CD4-positive, alpha-beta T cell treated with Interleukin-15 for 4 hours (primary cell): ENCODE measurements at regions not wholly inside any gene's neighbourhood (a gene's known extent, or its start where the extent isn't known, plus 50 kb on each side); places are given as distances from the start of the nearest gene placed in this dataset.

ENCODE experiments used
- DNase-seq: peaks from one replicate; pipeline ENCODE4 v3.0.0-alpha.2; 2020; ENCODE audit warnings: low spot score

GRCh38 chr4:71243091-71243833, 95.6 kb upstream of the SLC4A4 start:
- DNase-seq: no peak

DNA sequence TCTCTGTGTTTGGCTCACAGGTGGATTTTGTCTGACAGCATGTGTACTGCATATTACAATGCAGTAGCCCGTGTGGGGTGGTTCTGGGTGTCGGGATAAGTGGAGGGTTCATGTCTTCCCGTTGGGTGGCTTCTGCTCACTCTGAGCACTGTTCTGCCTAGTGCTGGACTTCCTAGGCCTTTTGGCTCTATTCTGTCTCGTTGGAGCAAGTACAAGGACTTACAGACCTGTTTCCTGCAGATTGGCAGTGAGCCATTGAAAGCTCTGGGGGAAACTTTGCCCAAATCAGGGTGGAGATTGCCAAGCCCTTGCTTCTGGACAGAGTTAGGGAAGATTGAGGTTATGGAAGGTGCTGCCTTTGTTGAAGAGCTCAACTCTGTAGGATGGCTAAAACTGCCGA, 91.1 kb upstream of the SLC4A4 start:
- no peak for DNase-seq

GRCh38 chr4:71251261-71251660, 87.6 kb upstream of the SLC4A4 start:
- DNase-seq: no peak

DNA sequence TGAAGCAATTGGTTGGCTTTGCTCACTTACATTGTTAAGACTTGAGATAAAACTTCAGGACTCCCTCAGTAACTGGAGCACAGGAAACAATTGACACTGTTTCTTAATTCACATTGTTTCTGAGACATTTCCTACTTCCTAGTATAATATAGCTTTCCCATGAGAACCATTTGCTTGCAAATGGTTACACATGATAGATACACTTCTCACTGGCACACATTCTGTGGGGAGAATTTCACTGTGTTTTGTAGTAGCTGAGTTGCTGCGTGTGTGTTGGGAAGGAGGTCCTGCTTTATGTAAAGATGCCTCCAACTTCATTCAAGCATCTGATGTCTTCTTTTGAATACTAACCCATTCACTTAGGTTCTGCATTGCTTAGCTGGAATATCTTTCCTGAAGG, 85.3 kb upstream of the SLC4A4 start:
- no peak for DNase-seq

DNA sequence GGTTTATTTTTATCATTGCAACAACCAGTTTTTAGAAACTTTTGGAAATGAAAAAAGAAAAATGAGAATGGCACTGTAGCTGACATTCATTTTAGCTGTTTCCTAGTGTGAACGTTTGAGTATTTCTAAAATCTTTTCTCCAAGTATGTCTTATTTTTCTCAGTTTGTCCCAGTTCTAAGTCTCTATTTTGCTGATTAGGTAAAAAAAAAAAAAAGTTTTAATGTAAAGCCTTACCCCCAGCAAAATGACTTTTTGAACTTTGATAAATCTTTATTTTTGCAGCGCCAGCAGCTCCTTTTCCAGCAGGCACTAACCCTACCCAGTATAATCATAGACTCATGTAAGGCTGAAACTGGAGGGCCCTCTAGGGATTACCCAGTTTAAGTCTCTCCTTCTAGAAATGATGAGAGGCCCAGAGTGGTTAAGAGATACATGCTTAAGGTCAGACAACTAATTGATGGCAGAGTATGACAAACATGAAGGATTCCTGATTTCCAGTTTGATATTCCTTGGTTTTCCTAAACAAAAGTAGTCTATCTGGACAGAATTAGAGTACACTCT, 84.3 kb upstream of the SLC4A4 start:
- DNase-seq: no peak

DNA sequence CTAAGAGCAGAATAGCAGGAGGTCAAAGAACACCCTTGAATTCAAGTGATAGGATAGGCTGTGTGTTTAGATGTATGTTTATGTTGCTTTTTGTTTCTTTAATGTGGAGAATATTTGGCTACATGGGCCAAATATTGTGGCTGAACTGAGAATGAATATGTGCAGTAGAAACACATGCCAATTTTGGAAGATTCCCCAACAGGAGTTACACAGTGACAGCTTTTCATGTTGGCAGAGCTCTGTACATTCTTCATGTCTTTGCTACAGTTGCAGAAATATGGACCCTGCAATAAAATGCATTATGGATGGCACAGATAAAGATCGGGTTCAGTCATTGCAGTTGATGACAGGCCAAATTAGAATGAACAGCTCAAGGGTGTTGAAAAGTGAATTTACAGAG, 82.8 kb upstream of the SLC4A4 start:
- DNase-seq: no peak

DNA sequence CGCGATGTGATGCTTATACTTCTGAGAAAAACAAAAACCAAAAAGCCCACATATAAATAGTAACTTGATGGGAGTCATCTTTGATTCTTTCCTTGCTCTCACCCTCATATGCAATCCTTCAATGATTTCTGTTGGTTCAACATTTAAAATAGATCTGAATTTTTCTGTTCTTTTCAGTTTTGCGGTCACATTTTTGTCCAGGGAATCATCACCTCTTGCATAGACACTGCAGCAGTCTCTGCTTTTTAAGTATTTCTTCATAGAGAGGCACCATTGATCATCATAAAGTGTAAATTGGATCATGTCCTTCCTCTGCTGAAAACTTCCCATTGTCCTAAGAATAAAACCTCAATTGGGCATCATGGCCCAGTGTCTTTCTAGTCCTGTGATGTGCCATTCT, 81.1 kb upstream of the SLC4A4 start:
- no peak for DNase-seq

DNA sequence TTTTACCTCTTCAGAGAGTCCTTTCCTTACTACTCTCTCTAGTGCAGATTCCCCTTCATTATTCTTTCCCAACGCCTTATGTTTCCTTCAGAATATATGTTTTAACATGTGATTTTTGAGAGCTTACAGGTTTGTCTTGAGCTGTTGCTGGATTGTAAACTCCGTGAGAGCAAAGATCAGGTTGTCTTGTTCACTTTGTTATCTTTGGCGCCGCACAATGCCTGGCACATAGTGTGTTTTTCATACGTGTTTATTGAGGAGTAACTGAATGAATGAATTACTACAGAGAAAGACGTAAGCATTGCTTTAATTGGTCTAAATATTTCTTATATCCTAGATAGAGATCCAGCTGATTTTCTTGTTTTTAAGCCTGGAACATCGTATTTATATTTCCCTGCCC, 80.5 kb upstream of the SLC4A4 start:
- no peak for DNase-seq

- no peak for DNase-seq
Observed at GRCh38 chr4:71259280-71259679, 79.5 kb upstream of the SLC4A4 start.

- no peak for DNase-seq
Observed at GRCh38 chr4:71259911-71260331, 78.9 kb upstream of the SLC4A4 start.

- no peak for DNase-seq
Observed at GRCh38 chr4:71260544-71260943, 78.3 kb upstream of the SLC4A4 start.

DNA sequence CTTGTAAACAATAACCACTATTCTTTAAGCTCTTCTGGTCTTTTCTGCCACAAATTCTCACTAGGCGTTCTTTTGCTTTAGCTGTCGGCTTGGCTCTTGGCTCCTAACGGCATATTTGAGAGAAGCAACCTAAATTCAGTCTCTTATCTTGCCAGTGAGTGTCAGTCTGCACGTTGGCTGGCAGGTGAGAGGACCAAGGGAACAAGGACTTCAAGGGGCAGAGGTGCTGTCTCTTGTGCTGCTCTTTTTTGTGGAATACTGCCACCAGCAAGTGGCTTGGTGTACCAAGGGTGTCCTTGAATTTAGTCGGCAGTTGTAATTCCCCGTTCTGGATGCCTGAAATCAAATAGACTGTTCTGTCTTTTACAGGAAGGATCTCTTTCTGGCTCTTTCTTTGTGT, 77.8 kb upstream of the SLC4A4 start:
- no peak for DNase-seq

DNA sequence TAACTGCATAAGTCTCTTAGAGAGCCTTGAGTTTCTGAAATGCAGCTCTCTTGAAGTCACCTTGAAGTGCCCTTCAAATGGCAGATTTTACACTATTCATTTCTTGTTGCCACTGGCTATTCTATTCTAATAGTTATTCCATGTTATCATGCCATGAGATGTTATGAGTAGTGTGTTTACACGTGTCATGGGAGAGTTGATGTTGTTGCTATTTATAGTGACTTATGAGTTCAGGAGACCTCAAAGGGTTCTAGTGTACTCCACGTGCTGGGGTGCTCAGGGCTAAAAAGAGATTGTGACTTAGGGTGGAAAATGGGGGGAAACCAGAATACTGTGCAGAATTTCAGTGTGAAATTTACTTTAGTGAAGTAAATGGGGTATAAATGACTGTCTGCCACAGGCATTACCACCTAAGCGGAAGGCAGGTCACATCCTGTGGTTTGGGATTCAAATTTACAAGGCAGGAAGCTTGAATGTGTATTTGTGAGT, 77.1 kb upstream of the SLC4A4 start:
- DNase-seq: no peak

GRCh38 chr4:71262161-71262560, 76.7 kb upstream of the SLC4A4 start:
- DNase-seq: no peak

DNA sequence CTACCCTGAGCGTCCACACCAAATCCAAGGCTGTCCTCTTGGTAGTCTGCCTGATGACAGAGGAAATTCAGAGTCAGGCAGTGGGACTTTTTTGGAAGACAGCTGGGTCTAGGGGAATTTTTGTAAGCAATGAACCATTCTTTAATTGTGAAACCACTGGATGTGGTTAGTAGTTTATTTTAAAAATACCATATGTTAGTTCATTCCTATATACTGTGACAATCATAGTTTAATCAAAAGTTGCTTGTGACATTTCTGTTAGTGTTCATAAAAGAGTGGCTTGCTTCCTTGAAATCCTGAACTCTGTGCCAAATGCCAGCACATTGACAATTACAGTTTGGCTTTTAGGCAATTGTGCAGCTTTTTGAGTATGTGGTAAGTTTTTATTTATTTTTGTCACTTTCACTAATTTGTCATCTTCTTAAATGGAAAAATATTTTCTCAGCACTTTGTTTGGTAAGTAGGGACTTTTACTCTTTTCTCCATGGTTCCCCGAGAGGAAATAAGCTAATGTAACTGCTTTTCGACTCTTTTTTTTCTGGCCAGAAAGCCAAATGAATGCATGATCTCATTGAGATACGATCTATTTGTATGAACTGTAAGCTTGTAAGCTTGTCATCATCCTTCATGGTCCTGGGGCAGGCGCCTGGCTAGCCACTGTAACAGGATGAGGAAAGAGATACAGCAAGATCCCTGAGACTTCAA, 72.6 kb upstream of the SLC4A4 start:
- no peak for DNase-seq

GRCh38 chr4:71267244-71267643, 71.6 kb upstream of the SLC4A4 start:
- DNase-seq: no peak

- no peak for DNase-seq
Observed at GRCh38 chr4:71268166-71268565, 70.7 kb upstream of the SLC4A4 start.

DNA sequence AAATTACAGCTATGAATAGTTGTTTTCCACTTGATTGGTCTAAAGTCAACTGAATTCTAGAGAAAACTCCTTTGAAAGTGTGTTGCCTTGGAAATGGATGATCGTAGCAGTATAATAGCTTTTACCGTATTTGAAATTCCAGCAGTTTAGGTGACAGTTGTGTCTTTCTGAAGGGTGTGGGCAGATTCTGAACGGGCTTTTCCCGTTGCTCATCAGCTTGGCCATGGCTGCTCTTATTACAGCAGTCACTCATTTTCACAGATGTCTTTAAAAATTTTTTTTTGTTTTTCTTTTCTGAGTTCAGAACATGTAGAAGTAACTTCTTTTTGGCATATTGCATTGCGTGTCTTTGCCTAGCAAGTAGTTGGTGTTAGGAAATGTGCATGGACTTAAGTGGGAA, 69.6 kb upstream of the SLC4A4 start:
- DNase-seq: no peak

DNA sequence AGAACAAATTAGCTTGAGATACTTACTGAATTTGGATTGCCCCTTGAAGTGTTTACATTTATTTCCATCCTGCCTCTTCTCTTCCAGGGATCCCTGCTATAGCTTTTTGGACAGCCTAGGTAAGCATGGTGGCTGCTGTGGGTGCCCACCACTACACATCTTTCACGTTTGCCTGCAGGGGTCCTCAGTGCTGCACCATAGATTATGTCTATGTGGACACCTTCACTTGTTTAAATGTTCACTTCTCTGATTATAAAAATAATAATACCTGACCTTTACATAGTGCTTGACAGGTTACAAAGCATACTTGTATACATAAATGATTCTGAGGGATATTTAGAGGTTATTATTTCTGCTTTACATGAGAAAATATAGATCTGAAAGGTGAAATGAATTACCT, 67.9 kb upstream of the SLC4A4 start:
- DNase-seq: no peak

GRCh38 chr4:71272976-71273375, 65.8 kb upstream of the SLC4A4 start:
- no peak for DNase-seq

- no peak for DNase-seq
Observed at GRCh38 chr4:71275004-71275403, 63.8 kb upstream of the SLC4A4 start.

DNA sequence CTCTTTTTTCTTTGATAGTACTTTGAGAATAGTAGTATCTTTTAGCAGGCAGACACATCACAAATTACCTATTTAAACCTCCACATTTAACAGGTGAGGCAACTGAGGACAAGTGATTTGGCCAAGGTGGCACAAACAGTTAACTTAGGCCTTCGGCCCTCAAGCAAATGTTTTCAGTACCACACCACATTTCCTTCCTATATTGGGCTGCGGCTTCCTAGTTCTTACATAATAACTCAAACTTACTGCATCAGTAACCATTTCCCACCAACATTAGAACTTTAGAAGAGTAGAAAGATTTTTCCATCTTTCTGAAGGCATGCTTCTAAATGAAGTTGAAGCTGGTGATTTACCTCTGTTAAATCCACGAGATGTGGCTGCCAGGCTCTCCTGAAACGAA, 63.2 kb upstream of the SLC4A4 start:
- DNase-seq: no peak

DNA sequence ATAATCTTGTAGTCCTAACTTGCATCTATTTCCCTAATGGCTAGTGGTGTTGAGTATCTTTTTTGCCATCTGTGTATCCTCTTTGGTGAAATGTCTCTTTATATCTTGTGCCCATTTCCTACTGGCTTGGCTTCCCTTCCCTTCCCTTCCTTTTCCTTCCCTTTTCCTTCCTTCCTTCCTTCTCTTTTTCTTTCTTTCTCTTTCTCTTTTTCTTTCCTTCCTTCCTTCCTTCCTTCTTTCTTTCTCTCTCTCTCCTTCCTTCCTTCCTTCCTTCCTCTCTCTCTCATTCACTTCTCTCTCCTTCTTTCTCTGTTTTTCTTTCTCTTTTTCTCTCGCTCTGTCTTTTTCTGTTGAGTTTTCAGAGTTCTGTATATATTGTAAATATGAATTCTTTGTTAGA, 61.5 kb upstream of the SLC4A4 start:
- no peak for DNase-seq
